AG04449 (cell line): ENCODE measurements at regions not wholly inside any gene's neighbourhood (a gene's known extent, or its start where the extent isn't known, plus 50 kb on each side); places are given as distances from the start of the nearest gene placed in this dataset.

Experiments used
- CTCF ChIA-PET: fragments of 350-600 bp; formaldehyde crosslinking; extraction: SDS; loops from one replicate; lab custom pipeline; 2021; ENCODE audit warnings: antibody characterized with exemption; lab: Yijun Ruan, JAX
- POLR2A ChIA-PET: fragments of 400-600, 350-600 bp; formaldehyde crosslinking; extraction: SDS; loops from one replicate; lab custom pipeline; 2020; ENCODE audit warnings: antibody characterized with exemption, inconsistent platforms; lab: Yijun Ruan, JAX
- DNase-seq: peaks from one replicate; pipeline ENCODE4 v3.0.0-alpha.2; 2010; ENCODE audit warnings: low read depth, low spot score
- H3K4me3 ChIP-seq: 2 replicates; pipeline ENCODE4 v1.5.1; 2011; ENCODE audit warnings: low read depth, mild to moderate bottlenecking, control low read depth, low read length
- TF ChIP-seq, protein P1 (sequence below): IDR thresholded peaks from one replicate; pipeline ENCODE4 v1.5.1; 2011; ENCODE audit warnings: mild to moderate bottlenecking, moderate library complexity, low read length, control low read depth, inconsistent platforms; ENCODE audit not compliant: insufficient read depth; ENCODE audit errors: missing control alignments

DNA sequence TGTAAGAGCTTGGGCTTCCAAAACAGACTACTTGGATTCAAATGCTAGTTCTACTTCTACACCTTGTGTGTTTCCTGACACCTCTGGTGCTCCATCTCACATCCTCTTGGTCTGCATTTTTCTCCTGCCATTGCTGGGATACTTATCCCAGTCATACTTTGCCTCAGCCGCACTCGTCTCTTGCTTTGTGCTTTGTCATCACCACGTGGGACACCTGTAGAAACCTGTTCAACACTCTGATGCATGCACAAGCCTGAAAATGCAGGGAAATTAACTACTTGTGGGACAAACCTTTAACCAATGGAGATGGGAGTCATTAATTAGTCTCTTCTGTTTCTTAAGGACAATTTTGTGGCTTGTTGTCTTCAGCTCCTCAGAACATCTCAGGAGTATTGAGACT, 94.2 kb upstream of the PHYHIPL start:
- CTCF ChIA-PET, result no interaction called here
- TF ChIP-seq, protein P1, sequence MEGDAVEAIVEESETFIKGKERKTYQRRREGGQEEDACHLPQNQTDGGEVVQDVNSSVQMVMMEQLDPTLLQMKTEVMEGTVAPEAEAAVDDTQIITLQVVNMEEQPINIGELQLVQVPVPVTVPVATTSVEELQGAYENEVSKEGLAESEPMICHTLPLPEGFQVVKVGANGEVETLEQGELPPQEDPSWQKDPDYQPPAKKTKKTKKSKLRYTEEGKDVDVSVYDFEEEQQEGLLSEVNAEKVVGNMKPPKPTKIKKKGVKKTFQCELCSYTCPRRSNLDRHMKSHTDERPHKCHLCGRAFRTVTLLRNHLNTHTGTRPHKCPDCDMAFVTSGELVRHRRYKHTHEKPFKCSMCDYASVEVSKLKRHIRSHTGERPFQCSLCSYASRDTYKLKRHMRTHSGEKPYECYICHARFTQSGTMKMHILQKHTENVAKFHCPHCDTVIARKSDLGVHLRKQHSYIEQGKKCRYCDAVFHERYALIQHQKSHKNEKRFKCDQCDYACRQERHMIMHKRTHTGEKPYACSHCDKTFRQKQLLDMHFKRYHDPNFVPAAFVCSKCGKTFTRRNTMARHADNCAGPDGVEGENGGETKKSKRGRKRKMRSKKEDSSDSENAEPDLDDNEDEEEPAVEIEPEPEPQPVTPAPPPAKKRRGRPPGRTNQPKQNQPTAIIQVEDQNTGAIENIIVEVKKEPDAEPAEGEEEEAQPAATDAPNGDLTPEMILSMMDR, result no peak
- no peak overlapping the region for H3K4me3 ChIP-seq
- POLR2A ChIA-PET, result no interaction called here
- DNase-seq, result no peak

DNA sequence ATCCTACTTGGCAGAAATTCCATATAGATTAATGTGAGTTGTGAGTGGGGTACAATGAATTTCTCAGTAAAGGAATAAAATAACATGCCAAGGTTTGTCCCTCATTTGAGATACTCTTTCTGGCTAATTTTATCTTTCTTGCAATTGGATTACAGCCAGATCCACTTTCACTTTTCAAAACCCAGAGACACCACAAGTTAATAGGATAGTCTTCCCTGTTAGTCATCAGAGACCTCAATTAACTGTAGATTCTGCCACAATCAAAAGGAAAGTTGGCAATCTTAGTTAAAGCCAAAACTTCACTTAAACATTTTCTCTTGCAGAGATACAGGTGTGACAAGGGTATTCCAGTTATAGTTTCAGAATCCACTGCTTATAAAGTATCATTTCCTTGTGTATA, 91.4 kb upstream of the PHYHIPL start:
- TF ChIP-seq, protein P1, result no peak
- CTCF ChIA-PET, result no interaction called here
- POLR2A ChIA-PET, result no interaction called here
- DNase-seq, result no peak
- no peak overlapping the region for H3K4me3 ChIP-seq

DNA sequence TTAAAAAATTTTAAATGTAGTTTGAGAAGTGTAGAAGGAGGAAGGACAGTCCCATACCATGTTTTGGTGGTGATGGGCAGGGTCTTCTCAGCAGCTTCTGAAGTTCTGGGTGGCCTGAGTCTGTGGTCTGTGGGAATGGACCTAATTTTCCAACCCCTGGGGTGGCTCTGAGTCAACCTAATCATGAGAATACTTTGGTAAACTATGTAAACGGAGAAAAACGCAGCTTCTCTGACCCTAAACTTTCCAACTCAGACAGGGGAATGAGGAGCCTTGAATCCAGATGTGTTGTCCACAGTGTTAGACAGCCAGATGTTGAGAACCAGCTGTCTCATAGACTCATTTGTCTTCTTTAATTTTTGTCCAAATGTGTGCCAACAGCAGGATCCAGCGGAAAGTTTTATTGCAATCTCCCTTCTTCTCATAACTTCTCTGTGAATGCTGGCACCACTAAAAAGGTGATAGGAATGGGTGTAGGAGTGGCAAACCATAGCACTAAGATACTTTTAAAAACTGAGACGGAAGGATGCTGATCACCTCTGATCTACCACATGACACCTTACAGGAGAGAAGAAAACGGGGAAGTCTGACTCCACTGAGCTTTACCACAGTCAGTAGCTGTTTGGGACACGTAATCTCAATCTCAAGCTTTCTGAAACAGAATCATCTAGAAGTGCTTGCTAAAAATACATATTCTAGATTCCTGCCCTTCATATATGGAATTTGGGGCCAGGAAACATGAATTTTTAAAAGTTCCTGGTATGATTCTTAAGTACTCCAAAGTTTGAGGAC, 90.5 kb upstream of the PHYHIPL start:
- no peak for DNase-seq
- CTCF ChIA-PET, result no interaction called here

DNA sequence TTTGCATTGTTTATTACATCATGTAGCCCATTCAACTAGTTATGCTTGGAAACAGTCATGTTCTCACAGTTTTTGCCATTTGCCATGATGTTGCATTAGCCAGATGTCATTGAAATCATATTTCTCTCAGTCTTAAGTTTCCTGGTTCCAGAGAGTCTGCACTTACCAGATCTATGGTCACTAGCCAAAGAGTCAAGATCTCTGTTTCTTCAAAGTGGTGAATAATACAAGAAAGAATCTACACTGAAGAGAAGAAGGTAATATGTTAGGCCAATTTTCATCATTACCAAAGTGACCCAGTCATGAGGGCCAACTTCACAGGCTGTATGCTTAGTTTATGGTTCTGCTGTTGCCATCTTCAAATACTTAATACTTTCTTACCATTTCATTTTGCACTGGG, 89.0 kb upstream of the PHYHIPL start:
- no peak for DNase-seq
- TF ChIP-seq, protein P1, result no peak
- ChIA-PET POLR2A (no interaction called here), CTCF (no interaction called here)
- no peak overlapping the region for H3K4me3 ChIP-seq

More for the DNA sequence above, 90.5 kb upstream of the PHYHIPL start:
- TF ChIP-seq, protein P1, result no peak
- POLR2A ChIA-PET, result no interaction called here
- no peak overlapping the region for H3K4me3 ChIP-seq

DNA sequence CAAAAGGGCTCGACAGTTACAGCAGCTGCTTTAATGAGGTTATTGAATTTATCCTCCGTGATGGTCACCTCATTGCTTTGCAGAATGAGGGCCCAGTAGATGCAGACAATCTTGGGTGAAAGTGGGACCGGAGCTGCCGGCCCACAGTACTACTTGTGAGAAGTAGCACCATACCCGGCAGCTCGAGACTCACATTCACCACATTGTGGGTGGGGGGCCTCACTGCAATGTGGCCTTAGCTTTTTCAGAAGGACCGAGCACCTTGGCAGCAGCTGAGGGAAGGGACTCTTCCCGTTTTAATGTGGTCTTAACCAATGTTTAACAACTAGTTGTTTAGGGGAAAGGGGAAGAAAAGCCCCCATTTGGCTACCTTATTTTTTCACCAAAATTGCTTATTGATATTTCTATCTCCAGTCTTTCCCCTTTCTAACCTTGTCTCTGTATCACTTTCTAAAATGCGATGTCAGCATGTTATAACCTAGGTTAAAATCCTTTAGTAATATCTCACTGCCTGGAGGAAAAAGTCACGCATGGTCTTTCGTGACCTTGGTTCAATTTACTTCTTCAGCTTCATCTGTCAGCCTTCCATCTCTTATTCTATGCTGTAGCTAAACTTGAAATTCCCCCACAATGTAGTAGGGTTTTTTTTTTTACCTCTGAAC, 87.4 kb upstream of the PHYHIPL start:
- TF ChIP-seq, protein P1, result no peak
- no peak for DNase-seq
- ChIA-PET CTCF (no interaction called here), POLR2A (no interaction called here)
- H3K4me3 ChIP-seq, result no peak overlapping the region

DNA sequence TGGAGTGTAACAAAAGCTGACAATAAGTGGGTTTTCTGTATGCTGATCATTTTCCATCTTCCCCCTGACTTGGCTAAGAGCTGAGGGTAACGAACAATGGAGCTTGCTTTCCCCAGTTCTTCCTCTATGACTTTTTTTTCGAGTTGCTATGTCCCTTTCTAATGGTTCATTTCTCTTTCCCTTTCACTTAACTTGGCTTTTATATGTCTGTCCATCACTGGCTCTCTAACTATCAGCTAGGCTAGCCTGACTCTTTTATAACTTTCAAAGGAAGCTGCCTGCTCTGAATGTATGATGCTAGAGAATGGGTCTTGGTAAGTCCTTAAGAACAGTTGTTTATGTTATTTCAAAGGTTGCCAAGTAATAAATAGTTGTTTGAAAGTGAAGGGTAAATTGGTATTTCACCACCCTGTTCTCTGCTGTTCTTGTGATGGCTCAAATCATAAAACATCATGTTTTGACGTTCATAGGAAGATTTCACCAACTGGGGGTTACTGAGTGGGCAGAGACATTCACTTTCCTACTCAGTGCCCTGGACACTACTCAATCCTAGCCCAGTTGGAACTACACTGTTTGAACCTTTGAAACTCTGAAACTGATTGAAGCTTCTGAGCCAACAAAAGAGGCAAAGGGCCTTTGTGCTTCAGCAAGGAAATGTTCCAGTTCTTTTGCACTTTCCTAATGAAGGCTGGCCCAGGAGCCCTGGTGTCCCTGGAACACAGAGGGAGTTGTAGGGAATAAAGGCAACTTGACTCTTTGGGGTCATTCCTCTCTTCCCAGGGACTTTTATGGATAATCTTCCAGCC, 85.4 kb upstream of the PHYHIPL start:
- DNase-seq, result no peak
- H3K4me3 ChIP-seq, result no peak overlapping the region
- TF ChIP-seq, protein P1, result no peak
- ChIA-PET POLR2A (no interaction called here), CTCF (interaction anchor here (1.3 kb wide), 1 partner anchor 12 kb away, joined by 3 read pairs; no protein-coding TSS in a partner anchor)
